HG03196 (cell line): ENCODE measurements at regions not wholly inside any gene's neighbourhood (a gene's known extent, or its start where the extent isn't known, plus 50 kb on each side); places are given as distances from the start of the nearest gene placed in this dataset.
"Not testable (repeated sequence)": the region's sequence is repeated elsewhere in the genome, so short reads cannot be mapped to it uniquely, and the experiment has no call there.

Source experiments
- ATAC-seq: cut with Tn5 transposase; IDR thresholded peaks from one replicate; pipeline ENCODE4 v1.9.1; 2021; ENCODE audit not compliant: unreplicated experiment

GRCh38 chr17:30644287-30644686, 167.1 kb downstream of the GOSR1 start:
- not testable (repeated sequence) for ATAC-seq

- not testable (repeated sequence) for ATAC-seq
Measured at GRCh38 chr17:30641428-30641827, 164.2 kb downstream of the GOSR1 start.

- ATAC-seq, result not testable (repeated sequence)
Measured at GRCh38 chr17:30639391-30639790, 162.2 kb downstream of the GOSR1 start.

- ATAC-seq, result not testable (repeated sequence)
Measured at GRCh38 chr17:30638968-30639367, 161.8 kb downstream of the GOSR1 start.

- ATAC-seq, result not testable (repeated sequence)
Measured at GRCh38 chr17:30631651-30632050, 154.4 kb downstream of the GOSR1 start.

- not testable (repeated sequence) for ATAC-seq
Measured at GRCh38 chr17:30625380-30625779, 148.2 kb downstream of the GOSR1 start.

- not testable (repeated sequence) for ATAC-seq
Measured at GRCh38 chr17:30624180-30624579, 147.0 kb downstream of the GOSR1 start.

- ATAC-seq, result not testable (repeated sequence)
Measured at GRCh38 chr17:30609682-30610081, 132.5 kb downstream of the GOSR1 start.

GRCh38 chr17:30605523-30605922, 128.3 kb downstream of the GOSR1 start:
- ATAC-seq, result no peak

- ATAC-seq, result no peak
Measured at GRCh38 chr17:30605027-30605426, 127.8 kb downstream of the GOSR1 start.

- not testable (repeated sequence) for ATAC-seq
Measured at GRCh38 chr17:30602396-30602795, 125.2 kb downstream of the GOSR1 start.

- ATAC-seq, result not testable (repeated sequence)
Measured at GRCh38 chr17:30601984-30602383, 124.8 kb downstream of the GOSR1 start.

- ATAC-seq, result peak; percentile 5
Measured at GRCh38 chr17:30600830-30601494, 123.8 kb downstream of the GOSR1 start.

- ATAC-seq, result peak; percentile 86
Measured at GRCh38 chr17:30600060-30600829, 123.0 kb downstream of the GOSR1 start.

GRCh38 chr17:30599428-30600059, 122.3 kb downstream of the GOSR1 start:
- no peak for ATAC-seq

GRCh38 chr17:30597776-30598288, 120.6 kb downstream of the GOSR1 start:
- no peak for ATAC-seq

GRCh38 chr17:30596948-30597775, 120.0 kb downstream of the GOSR1 start:
- ATAC-seq, result not testable (repeated sequence)

- ATAC-seq, result not testable (repeated sequence)
Measured at GRCh38 chr17:30594953-30595371, 117.8 kb downstream of the GOSR1 start.

GRCh38 chr17:30594223-30594952, 117.2 kb downstream of the GOSR1 start:
- ATAC-seq, result no peak
